BLaER1 treated with 17β-estradiol and CSF1 and Interleukin-3, amounts not matched to agents 10 nM and 100 nM (cell line): ENCODE measurements at regions not wholly inside any gene's neighbourhood (a gene's known extent, or its start where the extent isn't known, plus 50 kb on each side); places are given as distances from the start of the nearest gene placed in this dataset.

Source experiments
- H3K27ac ChIP-seq, 11 experiments: shearing (Covaris generic); formaldehyde crosslinking; 2 replicates each; pipeline ENCODE4 v1.8.1; 2022
- H3K27me3 ChIP-seq, 11 experiments: shearing (Covaris generic); formaldehyde crosslinking; 2 replicates each; pipeline ENCODE4 v1.8.1; 2022
- H3K36me3 ChIP-seq, 11 experiments: shearing (Covaris generic); formaldehyde crosslinking; 2 replicates each; pipeline ENCODE4 v1.8.1; 2022
- H3K4me1 ChIP-seq, 10 experiments: shearing (Covaris generic); formaldehyde crosslinking; 2 replicates each; pipeline ENCODE4 v1.8.1; 2022
- H3K4me2 ChIP-seq, 11 experiments: shearing (Covaris generic); formaldehyde crosslinking; 2 replicates each; pipeline ENCODE4 v1.8.1; 2022
- H3K4me3 ChIP-seq, 10 experiments: shearing (Covaris generic); formaldehyde crosslinking; 2 replicates each; pipeline ENCODE4 v1.8.1; 2022
- H3K9ac ChIP-seq, 11 experiments: shearing (Covaris generic); formaldehyde crosslinking; 2 replicates each; pipeline ENCODE4 v1.8.1; 2022
- H3K9me3 ChIP-seq, 11 experiments: shearing (Covaris generic); formaldehyde crosslinking; replicated peaks in 1 of 11; 2 replicates each; pipeline ENCODE4 v1.8.1; 2022
- H4K20me1 ChIP-seq, 11 experiments: shearing (Covaris generic); formaldehyde crosslinking; 2 replicates each; pipeline ENCODE4 v1.8.1; 2022
- Cebpa-rat ChIP-seq, 11 experiments: shearing (Covaris generic); IDR thresholded peaks; 2 replicates each; pipeline ENCODE4 v1.8.1; 2022

DNA sequence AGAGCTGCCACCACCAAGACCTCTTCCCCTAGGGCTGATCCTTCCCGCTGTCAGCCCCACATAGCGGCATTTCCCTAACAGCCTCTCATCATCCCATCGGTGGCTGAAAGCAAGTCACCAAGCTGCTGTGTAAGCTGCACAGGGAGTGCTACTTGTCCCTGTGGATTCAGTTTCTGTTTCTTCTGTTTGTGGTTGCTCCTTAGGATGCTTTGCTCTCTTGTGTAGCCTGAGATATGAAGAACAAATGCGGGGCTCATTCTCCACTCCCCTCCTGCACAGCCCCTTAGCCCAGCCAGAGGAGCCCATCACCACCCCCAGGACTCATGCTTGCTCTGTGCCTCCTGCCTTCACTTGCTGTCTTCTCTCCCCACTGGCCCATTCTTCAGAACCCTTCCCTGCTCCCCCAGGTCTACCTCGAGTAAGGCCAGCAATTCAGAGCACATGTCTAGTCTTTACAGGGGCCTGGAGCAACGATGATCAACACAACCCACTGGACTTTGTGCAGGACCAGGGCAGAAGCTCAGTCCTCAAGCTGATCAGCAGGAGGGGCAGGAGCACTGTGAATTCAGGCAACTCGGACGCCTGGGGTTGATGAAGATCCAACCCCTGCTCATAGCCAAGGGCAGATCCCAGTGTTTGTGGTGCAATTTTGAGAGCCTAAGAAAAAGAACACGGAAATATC lies 82.6 kb upstream of the GALNT2 start:
- no peaks in the 10 kb centered on the region for H3K27me3 ChIP-seq
- H3K4me1 ChIP-seq = peaks cover 1 to 29% (median 18%) of the 10 kb centered on the region in 10 experiments
- H3K27ac ChIP-seq = no peak overlapping the region
- no peak overlapping the region for H3K9ac ChIP-seq
- peak overlapping the region in 8 of 11 experiments; percentile 7 to 49 (median 32); a peak in 12 of 22 replicates for H3K4me2 ChIP-seq
- 0 out of 22 replicates have a peak, but pooled peaks cover 0 to 6% (median 0%) of the 10 kb centered on the region in 11 experiments for H3K9me3 ChIP-seq
- H3K36me3 ChIP-seq = no peaks in the 10 kb centered on the region
- H4K20me1 ChIP-seq = no peaks in the 10 kb centered on the region
- TF ChIP-seq Cebpa-rat (IDR thresholded peaks at IDR 0.05) = no peak
- H3K4me3 ChIP-seq = no peak overlapping the region

DNA sequence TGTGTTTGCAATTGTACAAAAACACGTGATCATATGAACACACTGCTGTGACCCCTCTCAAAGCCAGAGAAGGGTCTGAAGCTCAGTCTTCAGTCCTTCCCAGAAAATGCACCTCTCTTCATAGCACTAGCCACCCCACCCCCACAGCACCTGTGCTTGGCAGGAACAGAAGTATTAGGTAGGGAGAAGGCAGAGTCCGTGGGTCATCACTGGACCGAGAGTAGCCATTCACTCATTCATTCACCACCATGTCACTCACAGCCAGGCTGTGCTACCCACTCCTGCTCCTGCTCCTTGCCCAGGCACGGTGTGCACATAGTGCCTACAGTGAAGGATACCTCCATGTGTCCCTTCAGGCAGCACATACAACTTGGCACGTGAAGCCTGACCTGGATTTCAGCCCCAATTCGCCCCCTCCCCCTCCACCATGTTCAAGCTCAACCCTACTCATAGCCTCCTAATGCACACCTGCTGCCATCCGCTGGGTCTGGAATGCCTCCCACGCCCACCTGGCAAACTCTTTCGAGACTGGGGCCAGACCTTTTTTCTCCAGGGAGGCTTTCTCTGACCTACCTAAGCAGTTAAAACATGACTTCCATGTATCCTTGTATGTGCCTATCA lies 81.9 kb upstream of the GALNT2 start:
- no peak overlapping the region for H3K27ac ChIP-seq
- H3K36me3 ChIP-seq = no peaks in the 10 kb centered on the region
- no peaks in the 10 kb centered on the region for H3K27me3 ChIP-seq
- no peak for TF ChIP-seq Cebpa-rat (IDR thresholded peaks at IDR 0.05)
- H3K9me3 ChIP-seq = 0 out of 22 replicates have a peak, but pooled peaks cover 0 to 6% (median 0%) of the 10 kb centered on the region in 11 experiments
- no peak overlapping the region for H3K9ac ChIP-seq
- H3K4me1 ChIP-seq = peaks cover 8 to 29% (median 20%) of the 10 kb centered on the region in 10 experiments
- H4K20me1 ChIP-seq = no peaks in the 10 kb centered on the region
- H3K4me3 ChIP-seq = no peak overlapping the region
- H3K4me2 ChIP-seq = peak overlapping the region in 8 of 11 experiments; percentile 8 to 37 (median 20); a peak in 7 of 22 replicates

DNA sequence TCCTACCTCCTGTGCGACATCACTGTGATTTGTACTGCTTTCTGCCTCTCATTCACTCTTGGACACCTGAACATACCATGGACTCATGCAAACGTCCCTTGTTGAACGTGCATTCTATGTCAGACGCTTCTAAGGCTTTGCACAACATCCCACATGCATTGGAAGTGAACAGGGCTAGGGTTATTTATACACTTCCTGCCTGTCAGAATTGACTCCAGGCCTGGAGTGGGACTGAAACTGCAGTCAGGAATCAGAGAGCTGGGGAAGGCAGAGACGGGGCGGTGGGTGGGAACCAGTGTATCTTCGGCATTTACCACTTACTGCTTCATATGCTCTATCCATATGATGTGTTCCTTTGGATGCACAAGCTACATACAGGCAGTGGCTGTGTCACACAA lies 81.4 kb upstream of the GALNT2 start:
- Histone ChIP-seq H3K9me3 (0 out of 22 replicates have a peak, but pooled peaks cover 0 to 6% (median 0%) of the 10 kb centered on the region in 11 experiments), H4K20me1 (no peaks in the 10 kb centered on the region), H3K4me3 (no peak overlapping the region), H3K27me3 (no peaks in the 10 kb centered on the region), H3K27ac (no peak overlapping the region), H3K4me2 (peak overlapping the region in 7 of 11 experiments; percentile 8 to 37 (median 23); a peak in 7 of 22 replicates), H3K36me3 (no peaks in the 10 kb centered on the region), H3K4me1 (peaks cover 8 to 29% (median 20%) of the 10 kb centered on the region in 10 experiments), H3K9ac (no peak overlapping the region)
- TF ChIP-seq Cebpa-rat (IDR thresholded peaks at IDR 0.05) = no peak

DNA sequence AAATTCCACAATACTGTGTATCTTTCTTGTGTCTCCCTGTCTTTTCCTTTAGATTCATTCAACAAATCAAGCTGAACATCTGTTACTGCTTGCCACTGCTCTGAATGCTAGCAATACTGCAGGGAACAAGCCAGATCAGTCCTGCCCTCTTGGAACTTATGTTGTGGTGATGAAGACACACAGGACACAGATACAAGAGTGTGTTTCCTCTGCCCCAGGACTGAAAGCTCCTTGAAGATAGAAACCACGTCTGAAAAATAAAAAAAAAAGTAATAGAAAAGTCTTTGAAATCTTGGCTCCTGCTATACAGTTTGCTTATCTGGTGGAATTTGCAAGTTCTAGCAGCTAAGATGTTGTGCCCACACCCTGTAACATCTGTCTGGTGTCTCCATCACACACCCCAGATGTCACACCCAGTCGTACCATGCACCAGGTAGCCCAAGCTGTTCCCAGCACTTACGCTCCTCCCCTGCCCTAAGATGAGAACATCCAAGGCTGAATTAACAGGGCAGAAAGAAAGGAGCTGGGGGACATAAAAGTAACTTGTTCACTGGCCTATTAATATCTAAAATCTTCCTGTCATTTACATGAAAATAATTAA lies 80.2 kb upstream of the GALNT2 start:
- Histone ChIP-seq H3K36me3 (no peaks in the 10 kb centered on the region), H3K4me3 (no peak overlapping the region), H3K27ac (no peak overlapping the region), H3K9me3 (0 out of 22 replicates have a peak, but pooled peaks cover 0 to 6% (median 0%) of the 10 kb centered on the region in 11 experiments), H4K20me1 (no peaks in the 10 kb centered on the region), H3K9ac (no peak overlapping the region), H3K27me3 (no peaks in the 10 kb centered on the region), H3K4me1 (peaks cover 8 to 29% (median 20%) of the 10 kb centered on the region in 10 experiments), H3K4me2 (no peak overlapping the region)
- TF ChIP-seq Cebpa-rat (IDR thresholded peaks at IDR 0.05) = no peak

DNA sequence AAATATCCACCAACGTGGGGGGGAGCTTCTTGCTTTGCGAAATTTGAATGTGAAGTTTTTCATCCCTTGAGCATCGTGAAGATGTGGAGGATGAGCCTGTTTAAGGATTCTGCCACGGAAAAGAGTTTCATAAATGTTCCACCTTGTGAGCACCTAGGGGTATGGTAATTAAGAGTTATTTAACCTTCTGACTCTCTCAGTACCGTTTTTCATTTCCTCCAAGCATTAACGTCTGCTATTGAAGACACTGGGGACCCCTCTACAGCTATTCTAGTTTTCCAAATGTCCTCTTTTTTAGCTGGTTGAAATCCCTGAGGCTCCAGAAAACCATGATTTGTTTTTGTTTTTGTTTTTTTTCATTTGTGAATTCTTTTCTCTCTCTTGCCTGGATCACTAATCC lies 79.1 kb upstream of the GALNT2 start:
- H3K9ac ChIP-seq = no peak overlapping the region
- H3K4me1 ChIP-seq = peaks cover 8 to 29% (median 20%) of the 10 kb centered on the region in 10 experiments
- H3K4me2 ChIP-seq = no peak overlapping the region
- no peaks in the 10 kb centered on the region for H3K27me3 ChIP-seq
- H3K36me3 ChIP-seq = no peaks in the 10 kb centered on the region
- no peak for TF ChIP-seq Cebpa-rat (IDR thresholded peaks at IDR 0.05)
- H4K20me1 ChIP-seq = no peaks in the 10 kb centered on the region
- H3K4me3 ChIP-seq = no peak overlapping the region
- no peak overlapping the region for H3K27ac ChIP-seq
- H3K9me3 ChIP-seq = 0 out of 22 replicates have a peak, but pooled peaks cover 0 to 6% (median 0%) of the 10 kb centered on the region in 11 experiments

DNA sequence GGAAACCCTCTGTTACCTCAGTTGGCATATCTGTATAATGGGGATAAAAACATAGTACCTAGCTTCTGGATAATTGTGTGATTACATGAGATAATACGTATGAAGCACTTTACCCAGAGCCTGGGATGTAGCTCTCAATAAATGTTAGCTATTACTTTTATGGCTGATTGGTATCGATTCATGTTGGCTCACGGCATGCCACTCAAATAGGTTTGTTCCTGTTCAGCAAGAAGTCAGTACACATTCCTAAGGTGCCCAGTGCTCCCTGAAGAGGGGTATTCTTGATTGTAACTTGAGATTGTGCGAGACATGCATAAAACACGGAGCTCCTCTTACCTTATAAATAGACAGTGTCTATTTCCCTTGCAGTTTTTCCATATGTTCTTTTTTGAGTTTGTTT lies 78.5 kb upstream of the GALNT2 start:
- H3K36me3 ChIP-seq = no peaks in the 10 kb centered on the region
- H3K27me3 ChIP-seq = no peaks in the 10 kb centered on the region
- H3K4me1 ChIP-seq = peaks cover 8 to 26% (median 19%) of the 10 kb centered on the region in 10 experiments
- no peak overlapping the region for H3K4me3 ChIP-seq
- H3K9ac ChIP-seq = no peak overlapping the region
- no peak for TF ChIP-seq Cebpa-rat (IDR thresholded peaks at IDR 0.05)
- 0 out of 22 replicates have a peak, but pooled peaks cover 0 to 1% (median 0%) of the 10 kb centered on the region in 11 experiments for H3K9me3 ChIP-seq
- H3K4me2 ChIP-seq = no peak overlapping the region
- H3K27ac ChIP-seq = no peak overlapping the region
- H4K20me1 ChIP-seq = no peaks in the 10 kb centered on the region

DNA sequence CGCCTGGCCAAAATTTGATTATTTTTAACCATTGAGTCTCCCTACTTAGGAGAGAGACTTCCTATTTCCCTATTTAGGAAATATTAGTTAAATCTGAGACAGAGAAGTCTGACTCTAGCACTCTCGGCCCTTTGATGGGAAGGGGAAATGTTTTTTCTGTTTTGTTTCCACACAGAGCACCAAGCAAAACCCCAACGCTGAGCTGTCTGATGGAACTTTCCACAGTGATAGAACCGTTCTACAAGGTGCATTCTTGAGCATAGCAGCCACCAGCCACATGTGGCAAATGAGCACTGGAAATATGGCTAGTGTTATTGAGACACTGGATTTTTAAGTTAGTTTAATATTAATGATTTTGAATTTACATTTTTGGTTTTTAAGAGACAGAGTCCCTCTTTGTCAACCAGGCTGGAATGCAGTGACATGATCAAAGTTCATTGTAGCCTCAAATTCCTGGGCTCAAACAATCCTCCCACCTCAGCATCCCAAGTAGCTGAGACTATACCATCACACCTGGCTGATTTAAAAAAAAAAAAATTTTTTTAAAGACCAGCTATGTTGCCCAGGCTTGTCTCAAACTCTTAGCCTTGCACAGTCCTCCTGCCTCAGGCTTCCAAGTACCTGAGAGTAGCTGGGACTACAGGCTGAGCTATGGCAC lies 77.3 kb upstream of the GALNT2 start:
- Histone ChIP-seq H3K27ac (no peak overlapping the region), H3K27me3 (no peaks in the 10 kb centered on the region), H4K20me1 (no peaks in the 10 kb centered on the region), H3K9ac (no peak overlapping the region), H3K36me3 (no peaks in the 10 kb centered on the region), H3K4me2 (peak overlapping the region in 3 of 11 experiments; percentile 17 to 31 (median 27); a peak in 6 of 22 replicates), H3K9me3 (no peaks in the 10 kb centered on the region), H3K4me1 (peaks cover 0 to 16% (median 11%) of the 10 kb centered on the region in 10 experiments; a peak in 16 of 20 replicates), H3K4me3 (no peak overlapping the region)
- no peak for TF ChIP-seq Cebpa-rat (IDR thresholded peaks at IDR 0.05)

DNA sequence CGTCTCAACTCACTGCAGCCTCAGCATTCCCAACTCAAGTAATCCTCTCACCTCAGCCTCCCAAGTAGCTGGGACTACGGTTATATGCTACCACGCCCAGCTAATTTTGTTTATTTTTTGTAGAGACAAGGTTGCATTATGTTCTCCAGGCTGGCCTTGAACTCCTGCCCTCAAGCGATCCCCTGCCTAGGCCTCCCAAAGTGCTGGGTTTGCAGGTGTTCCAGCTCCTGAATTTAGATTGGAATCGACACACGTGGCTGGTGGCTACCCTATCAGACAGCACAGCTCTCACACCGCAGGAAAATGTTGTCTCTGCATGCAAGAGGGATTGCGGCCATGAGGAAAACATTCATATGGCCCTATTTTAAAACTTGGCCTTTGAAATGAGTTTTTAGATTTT lies 76.7 kb upstream of the GALNT2 start:
- peaks cover 0 to 13% (median 9%) of the 10 kb centered on the region in 10 experiments; a peak in 16 of 20 replicates for H3K4me1 ChIP-seq
- H4K20me1 ChIP-seq = no peaks in the 10 kb centered on the region
- no peak for TF ChIP-seq Cebpa-rat (IDR thresholded peaks at IDR 0.05)
- H3K9ac ChIP-seq = 0 out of 22 replicates have a peak overlapping the region, but pooled peaks of 1 of the 11 experiments have one; percentile 3
- H3K27ac ChIP-seq = no peak overlapping the region
- peak overlapping the region in 1 of 11 experiments; percentile 31; a peak in 1 of 22 replicates for H3K4me2 ChIP-seq
- no peak overlapping the region for H3K4me3 ChIP-seq
- no peaks in the 10 kb centered on the region for H3K9me3 ChIP-seq
- H3K27me3 ChIP-seq = no peaks in the 10 kb centered on the region
- no peaks in the 10 kb centered on the region for H3K36me3 ChIP-seq

DNA sequence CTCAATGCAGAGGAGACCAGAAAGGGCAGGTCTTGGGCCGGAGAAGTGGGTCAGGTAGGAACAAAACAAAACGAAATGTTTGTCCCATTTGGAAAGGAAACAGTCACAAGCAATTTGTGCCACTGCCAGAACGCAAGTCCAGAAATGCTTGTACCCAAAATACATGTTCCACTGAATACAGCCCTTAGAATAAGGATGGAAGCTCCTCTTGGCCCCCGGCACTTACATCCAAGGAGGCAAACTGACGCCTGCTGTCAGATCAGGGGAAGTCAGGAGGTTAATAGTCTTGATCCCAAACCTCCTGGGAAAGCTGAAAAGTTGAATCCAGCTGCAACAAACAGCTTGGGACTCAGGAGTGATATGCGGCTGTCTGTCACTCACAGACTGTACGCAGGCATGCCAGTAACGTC lies 75.9 kb upstream of the GALNT2 start:
- Histone ChIP-seq H3K27me3 (no peaks in the 10 kb centered on the region), H3K27ac (no peak overlapping the region), H3K4me3 (no peak overlapping the region)

More for the DNA sequence above, 75.9 kb upstream of the GALNT2 start:
- Histone ChIP-seq H3K36me3 (no peaks in the 10 kb centered on the region), H3K9me3 (no peaks in the 10 kb centered on the region), H4K20me1 (no peaks in the 10 kb centered on the region), H3K4me2 (no peak overlapping the region), H3K9ac (no peak overlapping the region), H3K4me1 (peaks cover 0 to 8% (median 4%) of the 10 kb centered on the region in 10 experiments; a peak in 5 of 20 replicates)
- no peak for TF ChIP-seq Cebpa-rat (IDR thresholded peaks at IDR 0.05)
